Dendritic cell treated with granulocyte-macrophage colony-stimulating factor and Interleukin-4, amounts not matched to agents 40 ng/mL and 50 ng/mL, for 4 days (primary cell): ENCODE measurements at regions not wholly inside any gene's neighbourhood (a gene's known extent, or its start where the extent isn't known, plus 50 kb on each side); places are given as distances from the start of the nearest gene placed in this dataset.

Source experiments
- H3K27ac Mint-ChIP-seq: one replicate; pipeline ENCODE4 v1.8.0; 2022; ENCODE audit warnings: mild to moderate bottlenecking, mixed read lengths
- H3K27me3 Mint-ChIP-seq: one replicate; pipeline ENCODE4 v1.8.0; 2022; ENCODE audit warnings: mild to moderate bottlenecking, mixed read lengths
- H3K36me3 Mint-ChIP-seq: one replicate; pipeline ENCODE4 v1.8.0; 2022; ENCODE audit warnings: low read depth, mixed read lengths
- H3K4me1 Mint-ChIP-seq: one replicate; pipeline ENCODE4 v1.8.0; 2022; ENCODE audit warnings: low read depth, mixed read lengths
- H3K4me3 Mint-ChIP-seq: one replicate; pipeline ENCODE4 v1.8.0; 2022; ENCODE audit warnings: mild to moderate bottlenecking, moderate library complexity, mixed read lengths
- H3K9me3 Mint-ChIP-seq: one replicate; pipeline ENCODE4 v1.8.0; 2022; ENCODE audit warnings: mixed read lengths
- intact Hi-C: fragments of 100-400 bp; cut with micrococcal nuclease; formaldehyde crosslinking; loops from one replicate; pipeline ENCODE4 v1.15.0; 2022

DNA sequence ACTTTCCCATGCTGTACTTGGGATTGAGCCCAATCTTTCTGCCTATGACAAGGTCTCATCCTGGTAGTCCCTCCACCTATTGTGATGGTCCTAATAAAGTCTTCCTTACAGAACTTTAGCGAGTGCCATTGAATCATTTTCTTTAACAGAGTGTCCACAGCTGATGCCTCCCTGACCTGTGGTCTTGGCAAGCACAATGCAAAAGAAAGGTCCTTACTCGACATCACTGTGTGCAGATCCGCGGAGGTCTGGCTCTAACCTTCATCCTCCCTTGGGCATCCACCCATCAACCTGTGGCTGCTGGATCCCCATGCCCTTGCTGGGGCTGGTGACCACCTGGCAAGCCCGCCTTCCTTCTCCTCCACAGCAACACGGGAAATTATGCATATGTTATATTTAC, 1203.9 kb downstream of the TBC1D22A start:
- no peaks in the 10 kb centered on the region for H3K4me1 Mint-ChIP-seq
- intact Hi-C loops, result no loop called here
- no peaks in the 10 kb centered on the region for H3K36me3 Mint-ChIP-seq
- no peak overlapping the region for H3K4me3 Mint-ChIP-seq
- no peaks in the 10 kb centered on the region for H3K27me3 Mint-ChIP-seq
- no peaks in the 10 kb centered on the region for H3K9me3 Mint-ChIP-seq
- no peak overlapping the region for H3K27ac Mint-ChIP-seq

GRCh38 chr22:47965896-47966295, 1203.4 kb downstream of the TBC1D22A start:
- intact Hi-C loops, result no loop called here
- Mint-ChIP-seq H3K4me3 (no peak overlapping the region), H3K36me3 (no peaks in the 10 kb centered on the region), H3K27me3 (no peaks in the 10 kb centered on the region), H3K9me3 (no peaks in the 10 kb centered on the region), H3K4me1 (no peaks in the 10 kb centered on the region), H3K27ac (no peak overlapping the region)

DNA sequence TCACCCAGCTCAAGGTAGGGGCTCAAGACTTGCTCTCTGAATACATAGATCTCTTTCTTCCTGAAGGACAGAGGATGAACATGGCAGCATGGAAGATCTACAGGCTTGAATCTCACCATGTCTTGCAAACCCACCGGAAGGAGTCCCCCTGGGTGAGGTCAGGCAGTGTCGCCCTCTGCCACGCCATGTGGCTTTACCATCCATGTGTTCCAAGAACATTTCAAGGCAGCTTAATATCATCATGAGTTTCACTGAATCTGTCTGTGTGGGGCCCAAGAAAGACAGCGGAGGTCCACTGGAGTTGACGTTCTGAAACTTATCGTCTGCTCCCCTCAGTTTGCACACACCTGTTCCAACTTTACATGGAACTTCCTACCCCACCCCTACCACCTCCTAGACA, 1202.6 kb downstream of the TBC1D22A start:
- H3K36me3 Mint-ChIP-seq, result no peaks in the 10 kb centered on the region
- H3K9me3 Mint-ChIP-seq, result no peaks in the 10 kb centered on the region
- no peak overlapping the region for H3K27ac Mint-ChIP-seq
- no peaks in the 10 kb centered on the region for H3K4me1 Mint-ChIP-seq
- no peak overlapping the region for H3K4me3 Mint-ChIP-seq
- no peaks in the 10 kb centered on the region for H3K27me3 Mint-ChIP-seq
- intact Hi-C loops, result no loop called here

GRCh38 chr22:47963660-47964059, 1201.2 kb downstream of the TBC1D22A start:
- Mint-ChIP-seq H3K27me3 (no peaks in the 10 kb centered on the region), H3K27ac (no peak overlapping the region), H3K4me3 (no peak overlapping the region), H3K36me3 (no peaks in the 10 kb centered on the region), H3K4me1 (no peaks in the 10 kb centered on the region), H3K9me3 (peaks cover 5% of the 10 kb centered on the region)
- intact Hi-C loops, result no loop called here

GRCh38 chr22:47957649-47958048, 1195.2 kb downstream of the TBC1D22A start:
- intact Hi-C loops, result no loop called here
- Mint-ChIP-seq H3K36me3 (no peaks in the 10 kb centered on the region), H3K9me3 (peaks cover 11% of the 10 kb centered on the region), H3K4me1 (no peaks in the 10 kb centered on the region), H3K4me3 (no peak overlapping the region), H3K27ac (no peak overlapping the region), H3K27me3 (no peaks in the 10 kb centered on the region)

GRCh38 chr22:47954107-47954506, 1191.7 kb downstream of the TBC1D22A start:
- intact Hi-C loops, result no loop called here
- Mint-ChIP-seq H3K36me3 (no peaks in the 10 kb centered on the region), H3K9me3 (peaks cover 24% of the 10 kb centered on the region), H3K4me1 (no peaks in the 10 kb centered on the region), H3K27ac (no peak overlapping the region), H3K27me3 (no peaks in the 10 kb centered on the region), H3K4me3 (no peak overlapping the region)

DNA sequence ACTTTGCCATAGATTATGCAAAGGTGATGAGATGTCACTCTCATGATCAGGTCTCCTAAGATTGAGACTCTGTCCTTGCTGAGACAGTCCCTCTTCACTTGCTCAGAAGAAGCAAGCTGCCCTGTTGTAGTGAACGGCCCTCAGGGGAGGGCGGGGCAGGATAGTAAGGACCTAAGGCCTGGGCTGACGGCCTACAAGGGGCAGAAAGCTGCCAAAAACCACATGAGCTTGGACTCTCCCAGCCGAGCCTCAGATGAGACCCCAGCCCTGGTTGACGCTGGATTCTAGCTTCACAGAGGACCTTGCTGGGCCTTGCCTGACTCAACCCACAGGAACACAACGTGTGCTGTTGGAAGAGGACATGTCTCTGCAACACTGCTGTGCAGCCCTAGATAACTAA, 1182.5 kb downstream of the TBC1D22A start:
- intact Hi-C loops, result no loop called here
- H3K27ac Mint-ChIP-seq, result no peak overlapping the region
- H3K4me3 Mint-ChIP-seq, result no peak overlapping the region
- peaks cover 19% of the 10 kb centered on the region for H3K9me3 Mint-ChIP-seq
- no peaks in the 10 kb centered on the region for H3K27me3 Mint-ChIP-seq
- no peaks in the 10 kb centered on the region for H3K36me3 Mint-ChIP-seq
- no peaks in the 10 kb centered on the region for H3K4me1 Mint-ChIP-seq

DNA sequence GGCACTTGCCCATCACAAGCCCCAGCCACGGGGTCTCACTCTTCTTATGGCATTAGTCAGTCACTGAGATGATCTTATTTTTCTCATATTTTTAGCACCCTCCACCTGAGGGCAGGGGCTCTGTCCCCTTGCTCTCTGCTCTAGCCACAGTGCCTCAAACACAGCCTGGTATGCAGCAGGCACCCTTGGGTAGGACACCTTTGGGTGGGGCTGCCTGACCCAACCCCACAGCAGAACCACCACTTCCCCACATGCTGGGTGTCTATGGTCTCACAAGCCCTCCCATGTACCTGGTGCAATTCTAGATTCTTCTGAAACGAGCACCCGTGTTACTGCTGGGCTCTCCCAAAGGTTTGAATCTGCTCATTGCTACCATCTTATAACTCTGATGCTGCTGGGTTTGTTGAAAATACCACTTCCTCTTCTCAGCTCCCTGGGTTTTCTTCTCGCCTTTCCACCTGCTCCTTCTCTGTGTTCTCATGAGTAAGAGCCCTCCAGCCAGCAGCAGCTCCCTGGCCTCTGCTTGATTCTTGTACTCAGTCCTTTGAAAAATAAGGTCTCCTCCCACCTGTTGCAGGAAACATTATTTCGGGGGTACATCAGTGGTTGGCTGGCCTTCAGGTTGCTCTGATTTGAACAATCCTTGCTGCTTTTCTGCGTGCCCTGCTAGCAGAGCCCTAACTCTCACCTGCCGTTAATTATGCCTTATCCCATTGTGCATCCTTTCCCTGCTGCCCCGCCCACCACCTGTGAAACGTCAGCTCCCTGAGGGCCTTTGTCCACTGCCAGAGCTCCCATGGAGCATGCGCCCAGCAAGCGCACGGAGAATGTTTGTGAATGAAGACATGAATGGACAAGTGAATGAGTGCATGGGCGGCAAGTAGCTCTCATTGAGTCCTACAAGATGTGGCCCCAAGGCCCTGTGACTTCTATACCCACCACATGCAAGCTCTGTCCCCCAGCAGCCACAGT, 1181.6 kb downstream of the TBC1D22A start:
- intact Hi-C loops, result no loop called here
- no peaks in the 10 kb centered on the region for H3K36me3 Mint-ChIP-seq
- peaks cover 16% of the 10 kb centered on the region for H3K9me3 Mint-ChIP-seq
- no peak overlapping the region for H3K27ac Mint-ChIP-seq
- H3K27me3 Mint-ChIP-seq, result no peaks in the 10 kb centered on the region
- H3K4me3 Mint-ChIP-seq, result no peak overlapping the region
- H3K4me1 Mint-ChIP-seq, result no peaks in the 10 kb centered on the region

DNA sequence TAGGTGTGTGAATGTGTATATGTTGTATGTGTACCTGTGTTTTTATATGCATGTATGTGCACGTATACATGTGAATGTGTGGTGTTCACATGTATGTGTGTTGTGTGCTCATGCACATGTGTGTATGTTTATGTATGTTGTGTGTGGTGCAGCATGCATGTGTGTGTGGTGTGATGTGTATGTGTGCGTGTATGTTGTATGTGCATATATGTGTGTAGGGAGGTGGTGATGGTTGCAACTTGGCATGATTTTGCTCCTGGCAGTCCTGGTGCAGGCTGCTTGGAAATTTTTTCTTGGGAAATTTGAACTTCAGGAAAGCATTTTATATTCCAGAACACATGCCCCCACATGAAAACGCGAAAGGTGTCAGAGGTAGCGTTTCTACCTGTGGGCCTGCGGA, 1177.8 kb downstream of the TBC1D22A start:
- Mint-ChIP-seq H3K4me1 (no peaks in the 10 kb centered on the region), H3K27ac (no peak overlapping the region), H3K9me3 (peaks cover 33% of the 10 kb centered on the region), H3K36me3 (no peaks in the 10 kb centered on the region), H3K27me3 (no peaks in the 10 kb centered on the region), H3K4me3 (no peak overlapping the region)
- intact Hi-C loops, result no loop called here

GRCh38 chr22:47933891-47934290, 1171.4 kb downstream of the TBC1D22A start:
- Mint-ChIP-seq H3K36me3 (no peaks in the 10 kb centered on the region), H3K9me3 (peaks cover 48% of the 10 kb centered on the region), H3K4me3 (no peak overlapping the region), H3K27ac (no peak overlapping the region), H3K27me3 (no peaks in the 10 kb centered on the region), H3K4me1 (no peaks in the 10 kb centered on the region)
- intact Hi-C loops, result no loop called here

DNA sequence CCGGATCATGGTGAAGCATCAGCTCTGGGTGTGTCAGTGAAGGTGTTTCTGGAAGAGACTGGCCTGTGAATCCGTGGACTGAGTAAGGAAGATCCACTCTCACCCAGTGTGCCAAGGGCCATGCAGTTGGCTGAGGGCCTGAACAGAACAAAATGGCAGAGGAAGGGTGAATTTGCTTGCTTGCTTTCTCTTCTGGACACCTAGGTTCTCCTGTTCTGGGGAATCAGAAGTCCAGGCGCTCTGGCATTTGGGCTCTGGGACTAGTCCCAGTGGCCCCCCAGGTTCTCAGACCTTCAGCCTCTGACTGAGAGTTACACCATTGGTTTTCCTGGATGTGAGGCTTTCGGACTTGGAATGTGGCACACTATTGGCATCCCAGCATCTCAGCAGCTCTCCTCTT, 1170.8 kb downstream of the TBC1D22A start:
- intact Hi-C loops, result no loop called here
- no peaks in the 10 kb centered on the region for H3K4me1 Mint-ChIP-seq
- no peak overlapping the region for H3K27ac Mint-ChIP-seq
- no peaks in the 10 kb centered on the region for H3K36me3 Mint-ChIP-seq
- no peak overlapping the region for H3K4me3 Mint-ChIP-seq
- H3K27me3 Mint-ChIP-seq, result no peaks in the 10 kb centered on the region
- H3K9me3 Mint-ChIP-seq, result peaks cover 48% of the 10 kb centered on the region

DNA sequence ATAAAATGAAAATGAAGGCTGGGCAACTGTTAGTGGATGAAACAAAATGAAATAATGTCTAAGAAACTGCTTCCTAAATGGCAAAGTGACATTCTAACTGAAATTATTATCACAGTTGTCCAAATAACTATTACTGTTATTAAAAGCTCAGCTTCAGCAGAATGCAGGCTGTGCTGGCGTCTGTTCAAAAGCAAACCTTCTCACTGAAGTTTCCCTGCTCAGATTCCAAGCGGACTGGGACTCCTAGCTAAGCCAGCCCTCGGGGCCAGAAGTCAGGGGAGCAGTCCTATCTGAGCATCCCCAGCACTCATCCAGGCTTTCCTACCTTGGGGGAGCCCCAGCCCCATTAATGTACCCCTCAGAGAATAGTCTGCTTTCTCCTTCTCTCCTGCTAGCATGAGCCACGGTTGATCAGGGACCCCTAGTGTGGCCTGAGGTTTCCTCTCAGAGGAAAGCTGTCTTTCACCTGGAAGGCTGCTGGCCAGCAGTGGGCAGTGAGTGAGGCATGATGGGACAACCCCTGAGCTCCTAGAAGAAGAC, 1167.3 kb downstream of the TBC1D22A start:
- no peak overlapping the region for H3K4me3 Mint-ChIP-seq
- H3K27ac Mint-ChIP-seq, result no peak overlapping the region
- H3K27me3 Mint-ChIP-seq, result no peaks in the 10 kb centered on the region
- peaks cover 38% of the 10 kb centered on the region for H3K9me3 Mint-ChIP-seq
- intact Hi-C loops, result no loop called here
- no peaks in the 10 kb centered on the region for H3K36me3 Mint-ChIP-seq
- H3K4me1 Mint-ChIP-seq, result no peaks in the 10 kb centered on the region

- Mint-ChIP-seq H3K9me3 (peaks cover 38% of the 10 kb centered on the region), H3K4me3 (no peak overlapping the region), H3K4me1 (no peaks in the 10 kb centered on the region), H3K36me3 (no peaks in the 10 kb centered on the region), H3K27ac (no peak overlapping the region), H3K27me3 (no peaks in the 10 kb centered on the region)
- intact Hi-C loops, result no loop called here
Observed at GRCh38 chr22:47929073-47929472, 1166.6 kb downstream of the TBC1D22A start.

- no peaks in the 10 kb centered on the region for H3K27me3 Mint-ChIP-seq
- H3K4me1 Mint-ChIP-seq, result no peaks in the 10 kb centered on the region
- peaks cover 38% of the 10 kb centered on the region for H3K9me3 Mint-ChIP-seq
- H3K36me3 Mint-ChIP-seq, result no peaks in the 10 kb centered on the region
- H3K27ac Mint-ChIP-seq, result no peak overlapping the region
- intact Hi-C loops, result no loop called here
- no peak overlapping the region for H3K4me3 Mint-ChIP-seq
Observed at GRCh38 chr22:47928631-47929030, 1166.2 kb downstream of the TBC1D22A start.
